Lower leg skin (tissue), 4 donors: ENCODE measurements at regions not wholly inside any gene's neighbourhood (a gene's known extent, or its start where the extent isn't known, plus 50 kb on each side); places are given as distances from the start of the nearest gene placed in this dataset.

Source experiments
- DNase-seq, 2 donors: peaks; one replicate each; pipeline ENCODE4 v3.0.0-alpha.2; 2019; ENCODE audit warnings: low spot score in 2 of 2
- H3K4me3 ChIP-seq: fragments of 200-600 bp; sonication (generic); 2 replicates; pipeline ENCODE4 v1.5.1; 2017; ENCODE audit warnings: mild to moderate bottlenecking, low read depth; ENCODE audit not compliant: poor library complexity, severe bottlenecking
- POLR2A ChIP-seq, 2 donors: fragments of 450-650 bp; IDR thresholded peaks; one replicate each; pipeline ENCODE4 v1.6.1; 2016 to 2017; ENCODE audit warnings: antibody characterized with exemption in 2 of 2, mild to moderate bottlenecking in 1 of 2, moderate library complexity in 1 of 2
- WGBS, 2 donors: methylation state at CpG; one replicate each; pipeline ENCODE4 v1.1.5; 2018; 5-methylcytosine and 5-hydroxymethylcytosine counted together
- intact Hi-C: fragments of 100-400 bp; cut with DNase I; formaldehyde crosslinking; loops from one replicate; pipeline ENCODE4 v1.15.0; 2023; ENCODE audit warnings: low total_unique reads
- TF ChIP-seq, protein P1 (sequence below), 3 donors: fragments of 450-650 bp; IDR thresholded peaks; one replicate each; pipeline ENCODE4 v1.5.1; 2016; ENCODE audit warnings: antibody characterized with exemption in 3 of 3, mild to moderate bottlenecking in 3 of 3, moderate library complexity in 2 of 3

DNA sequence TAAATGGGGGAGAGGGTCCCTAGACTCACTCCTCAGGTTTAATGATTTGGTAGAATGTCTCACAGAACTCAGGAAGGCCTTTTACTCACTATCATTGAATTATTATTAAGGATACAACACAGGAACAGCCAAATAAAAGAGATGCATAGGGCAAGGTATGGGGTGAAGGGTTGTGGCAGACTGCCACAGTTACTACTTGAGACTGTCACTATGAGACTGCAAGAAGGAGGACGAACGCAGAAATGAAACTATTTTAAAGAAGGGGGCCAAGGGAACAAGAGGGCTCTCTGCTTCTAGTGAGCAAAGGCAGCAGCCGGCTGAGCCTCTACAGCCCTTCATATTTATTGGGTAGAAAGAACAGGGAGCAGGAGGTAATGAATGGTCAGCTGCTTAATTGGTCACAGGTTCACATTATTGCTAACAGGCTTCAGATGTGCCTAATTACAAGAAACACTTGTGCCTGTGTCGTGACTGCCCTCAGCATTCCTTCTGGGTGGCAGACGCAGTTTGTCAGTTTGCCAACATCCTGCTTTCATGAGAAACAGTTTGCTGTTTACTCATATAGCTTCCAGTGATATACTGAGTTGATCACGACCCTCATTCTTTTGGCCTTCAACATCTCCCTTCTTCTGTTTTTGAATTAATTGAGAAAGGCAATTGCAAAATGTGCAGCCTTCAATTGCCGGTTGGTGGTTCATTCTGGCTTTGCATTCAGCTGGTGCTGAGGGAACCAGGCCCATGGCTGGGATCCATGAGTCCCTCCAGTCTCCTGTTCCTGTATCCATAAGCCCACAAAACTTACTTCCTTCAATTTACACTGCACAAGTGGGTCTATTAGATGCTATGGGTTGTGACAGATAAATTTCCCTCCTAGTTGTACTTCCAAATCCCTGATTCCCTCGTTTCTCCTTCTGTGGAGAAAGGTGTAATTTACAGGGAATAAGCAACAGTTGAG, 82.8 kb upstream of the PLEKHG7 start:
- WGBS, 2 donors, result 56 to 58% methylated on average over 8 of the region's 8 CpGs
- DNase-seq, result no peak
- intact Hi-C loops, result no loop called here
- H3K4me3 ChIP-seq, result no peak overlapping the region
- TF ChIP-seq, protein P1, sequence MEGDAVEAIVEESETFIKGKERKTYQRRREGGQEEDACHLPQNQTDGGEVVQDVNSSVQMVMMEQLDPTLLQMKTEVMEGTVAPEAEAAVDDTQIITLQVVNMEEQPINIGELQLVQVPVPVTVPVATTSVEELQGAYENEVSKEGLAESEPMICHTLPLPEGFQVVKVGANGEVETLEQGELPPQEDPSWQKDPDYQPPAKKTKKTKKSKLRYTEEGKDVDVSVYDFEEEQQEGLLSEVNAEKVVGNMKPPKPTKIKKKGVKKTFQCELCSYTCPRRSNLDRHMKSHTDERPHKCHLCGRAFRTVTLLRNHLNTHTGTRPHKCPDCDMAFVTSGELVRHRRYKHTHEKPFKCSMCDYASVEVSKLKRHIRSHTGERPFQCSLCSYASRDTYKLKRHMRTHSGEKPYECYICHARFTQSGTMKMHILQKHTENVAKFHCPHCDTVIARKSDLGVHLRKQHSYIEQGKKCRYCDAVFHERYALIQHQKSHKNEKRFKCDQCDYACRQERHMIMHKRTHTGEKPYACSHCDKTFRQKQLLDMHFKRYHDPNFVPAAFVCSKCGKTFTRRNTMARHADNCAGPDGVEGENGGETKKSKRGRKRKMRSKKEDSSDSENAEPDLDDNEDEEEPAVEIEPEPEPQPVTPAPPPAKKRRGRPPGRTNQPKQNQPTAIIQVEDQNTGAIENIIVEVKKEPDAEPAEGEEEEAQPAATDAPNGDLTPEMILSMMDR (IDR thresholded peaks at IDR 0.05), result no peak
- no peak for TF ChIP-seq POLR2A (IDR thresholded peaks at IDR 0.05)

DNA sequence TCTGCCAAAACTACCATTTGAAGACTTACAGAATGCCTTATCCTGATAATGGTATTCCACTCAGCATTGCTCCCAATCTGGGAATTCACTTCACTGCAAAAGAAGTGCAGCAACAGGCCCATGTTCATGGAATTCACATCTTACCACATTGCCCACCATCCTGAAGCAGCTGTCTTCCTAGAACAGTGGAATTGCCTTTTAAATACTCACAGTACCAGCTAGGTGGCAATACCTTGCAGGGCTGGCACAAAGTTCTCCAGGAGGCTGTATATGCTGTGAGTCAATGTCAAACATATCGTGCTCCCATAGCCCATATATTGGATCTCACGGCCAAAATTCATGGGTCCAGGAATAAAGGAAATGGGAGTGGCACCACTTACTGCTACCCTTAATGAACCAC, 83.8 kb upstream of the PLEKHG7 start:
- TF ChIP-seq, protein P1 (IDR thresholded peaks at IDR 0.05), result no peak
- no peak for TF ChIP-seq POLR2A (IDR thresholded peaks at IDR 0.05)
- intact Hi-C loops, result no loop called here
- DNase-seq, result no peak
- no peak overlapping the region for H3K4me3 ChIP-seq
- WGBS, 2 donors, result 88 to 89% methylated on average over 2 of the region's 2 CpGs

DNA sequence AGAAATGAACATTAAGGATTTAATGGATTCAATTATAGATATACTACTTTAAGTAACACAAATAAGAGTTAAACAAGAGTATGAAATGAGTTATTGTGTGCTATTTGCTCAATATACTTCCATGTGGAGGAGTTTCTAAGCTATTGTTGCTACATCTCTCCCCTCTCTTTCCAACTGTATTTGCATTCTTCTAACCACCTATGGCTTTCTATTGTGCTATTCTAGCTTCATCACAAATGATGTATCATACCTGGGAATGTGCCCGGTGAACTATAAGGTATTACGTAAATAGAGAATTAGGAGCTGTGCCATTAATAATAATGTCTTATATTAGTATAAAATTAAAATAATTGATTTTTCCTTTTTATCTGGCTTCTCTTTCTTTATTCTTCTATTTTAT, 87.1 kb upstream of the PLEKHG7 start:
- TF ChIP-seq, protein P1 (IDR thresholded peaks at IDR 0.05), result no peak
- no peak for TF ChIP-seq POLR2A (IDR thresholded peaks at IDR 0.05)
- intact Hi-C loops, result no loop called here
- 86 to 88% methylated on average over 2 of the region's 2 CpGs for WGBS, 2 donors

DNA sequence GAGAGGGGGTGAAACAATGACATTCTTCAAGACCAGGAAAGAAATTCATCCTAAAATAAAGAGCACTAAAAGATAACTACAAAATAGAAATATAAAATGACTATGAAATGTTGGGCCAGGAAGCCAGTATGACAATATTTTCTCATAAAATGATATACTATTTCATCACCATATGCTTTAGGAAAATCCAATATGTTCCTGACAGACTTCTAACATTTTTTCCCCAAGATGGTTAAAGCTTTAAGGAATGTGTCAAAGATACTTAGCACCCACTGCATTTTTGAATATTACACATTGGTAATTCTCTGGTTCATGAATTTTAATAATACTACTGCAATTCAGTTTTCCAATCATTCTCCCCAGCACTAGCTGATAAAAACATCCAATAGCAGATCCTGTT, 87.7 kb upstream of the PLEKHG7 start:
- H3K4me3 ChIP-seq, result no peak overlapping the region
- no peak for DNase-seq
- intact Hi-C loops, result no loop called here
- TF ChIP-seq, protein P1 (IDR thresholded peaks at IDR 0.05), result no peak
- no peak for TF ChIP-seq POLR2A (IDR thresholded peaks at IDR 0.05)

More for the DNA sequence above, 87.1 kb upstream of the PLEKHG7 start:
- H3K4me3 ChIP-seq, result no peak overlapping the region
- DNase-seq, result no peak

DNA sequence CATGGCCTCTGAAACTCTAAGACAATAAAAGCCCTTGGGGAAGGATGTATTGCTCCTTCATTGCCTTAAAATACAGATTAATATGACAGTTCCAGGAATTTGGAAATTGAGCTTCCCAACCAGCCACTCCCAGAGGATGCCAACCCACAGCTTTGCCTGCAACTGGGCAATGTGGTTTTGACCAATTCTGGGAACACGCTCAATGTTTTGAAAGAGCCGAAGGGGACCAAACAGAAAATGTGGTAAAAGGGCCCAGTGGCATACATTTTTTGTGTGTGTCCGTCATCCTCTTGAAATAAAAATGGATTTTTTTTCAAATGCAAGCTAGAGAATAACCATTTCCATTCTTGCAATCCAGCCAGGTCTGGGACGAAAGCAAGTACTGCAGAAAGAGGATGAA, 88.3 kb upstream of the PLEKHG7 start:
- no peak for DNase-seq
- no peak overlapping the region for H3K4me3 ChIP-seq
- intact Hi-C loops, result no loop called here
- TF ChIP-seq, protein P1 (IDR thresholded peaks at IDR 0.05), result no peak
- no peak for TF ChIP-seq POLR2A (IDR thresholded peaks at IDR 0.05)
- WGBS, 2 donors, result 79 to 87% methylated on average over 4 of the region's 4 CpGs
